Epithelial cell of esophagus (primary cell): ENCODE measurements at regions not wholly inside any gene's neighbourhood (a gene's known extent, or its start where the extent isn't known, plus 50 kb on each side); places are given as distances from the start of the nearest gene placed in this dataset.
A peak's percentile ranks its signal among the peaks of the same experiment; 100 is the strongest.
"Not testable (repeated sequence)": the region's sequence is repeated elsewhere in the genome, so short reads cannot be mapped to it uniquely, and the experiment has no call there.

Source experiments
- DNase-seq: peaks from one replicate; pipeline ENCODE4 v3.0.0; 2010; ENCODE audit warnings: low read depth
- H3K4me3 ChIP-seq: 2 replicates; pipeline ENCODE4 v1.5.1; 2011; ENCODE audit warnings: mild to moderate bottlenecking, low read length, control low read depth
- CTCF ChIP-seq: IDR thresholded peaks from 2 replicates; pipeline ENCODE4 v1.5.1; 2011; ENCODE audit warnings: low read depth, mild to moderate bottlenecking, low read length, control low read depth, inconsistent platforms; ENCODE audit not compliant: insufficient read depth; ENCODE audit errors: missing control alignments

GRCh38 chr10:36780158-36780557 is 345.2 kb upstream of the ANKRD30A start:
- DNase-seq, result no peak
- H3K4me3 ChIP-seq, result no peak overlapping the region
- no peak for TF ChIP-seq CTCF

GRCh38 chr10:36779238-36779846 is 346.1 kb upstream of the ANKRD30A start:
- TF ChIP-seq CTCF, result peak; percentile 85
- no peak overlapping the region for H3K4me3 ChIP-seq
- DNase-seq, result peak; percentile 75

- no peak for TF ChIP-seq CTCF
- H3K4me3 ChIP-seq, result no peak overlapping the region
- DNase-seq, result no peak
Observed at GRCh38 chr10:36778651-36779050, 346.7 kb upstream of the ANKRD30A start.

- no peak for DNase-seq
- H3K4me3 ChIP-seq, result no peak overlapping the region
- no peak for TF ChIP-seq CTCF
Observed at GRCh38 chr10:36773652-36774051, 351.7 kb upstream of the ANKRD30A start.

GRCh38 chr10:36771725-36772124 is 353.7 kb upstream of the ANKRD30A start:
- no peak for TF ChIP-seq CTCF
- no peak for DNase-seq
- H3K4me3 ChIP-seq, result no peak overlapping the region

GRCh38 chr10:36769741-36770140 is 355.7 kb upstream of the ANKRD30A start:
- H3K4me3 ChIP-seq, DNase-seq: not testable (repeated sequence)

- no peak overlapping the region for H3K4me3 ChIP-seq
- DNase-seq, result no peak
- no peak for TF ChIP-seq CTCF
Observed at GRCh38 chr10:36766940-36767339, 358.5 kb upstream of the ANKRD30A start.
